ENCODE measurements at regions not wholly inside any gene's neighbourhood (a gene's known extent, or its start where the extent isn't known, plus 50 kb on each side); places are given as distances from the start of the nearest gene placed in this dataset.

- TF ChIP-seq POLR2A (IDR thresholded peaks at IDR 0.05) (no peak), CTCF (IDR thresholded peaks at IDR 0.05) (no peak), EP300 (IDR thresholded peaks at IDR 0.05) (no peak), POLR2AphosphoS5 (IDR thresholded peaks at IDR 0.05) (no peak)
Measured at GRCh38 chr4:124454772-124455270, 257.7 kb downstream of the ANKRD50 start.

Data from sigmoid colon (tissue), 4 donors.